GM21737 (cell line): ENCODE measurements at regions not wholly inside any gene's neighbourhood (a gene's known extent, or its start where the extent isn't known, plus 50 kb on each side); places are given as distances from the start of the nearest gene placed in this dataset.
"Not testable (repeated sequence)": the region's sequence is repeated elsewhere in the genome, so short reads cannot be mapped to it uniquely, and the experiment has no call there.

Experiments used
- ATAC-seq: cut with Tn5 transposase; IDR thresholded peaks from one replicate; pipeline ENCODE4 v1.9.1; 2021; ENCODE audit warnings: mild to moderate bottlenecking, moderate library complexity; ENCODE audit not compliant: unreplicated experiment

DNA sequence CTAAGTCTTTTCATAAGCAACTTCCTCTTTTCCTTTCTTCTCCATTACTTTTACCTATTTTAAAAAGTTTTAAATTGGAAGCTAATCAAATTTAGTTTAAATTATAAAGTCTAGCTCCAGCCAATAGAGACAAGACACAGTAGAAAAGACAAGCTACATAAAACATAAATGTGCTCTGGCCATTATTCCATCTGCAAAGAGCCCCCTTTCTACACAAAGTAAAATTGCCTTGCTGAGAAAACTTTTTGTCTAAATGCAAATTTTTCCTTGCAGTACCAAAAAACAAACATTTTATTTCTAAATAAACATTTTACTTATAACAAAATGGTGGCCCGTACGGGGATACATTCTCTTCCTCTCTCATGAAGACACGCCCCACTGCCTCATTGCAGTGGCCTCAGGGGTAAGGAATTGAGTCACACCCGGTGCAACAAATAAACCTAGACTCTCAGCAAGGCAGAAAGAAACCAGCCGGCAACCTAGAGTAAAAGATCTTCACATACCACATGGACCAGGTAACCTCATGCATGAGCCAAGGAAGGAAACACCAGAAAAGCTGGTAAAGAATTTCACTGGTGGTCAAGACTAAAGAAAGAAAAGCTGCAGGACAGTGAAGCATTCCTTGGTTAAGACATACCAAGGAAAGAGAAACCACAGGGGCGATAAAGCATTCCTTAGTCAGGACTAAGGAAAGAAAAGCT is 71.6 kb upstream of the ZNF746 start:
- ATAC-seq = no peak

DNA sequence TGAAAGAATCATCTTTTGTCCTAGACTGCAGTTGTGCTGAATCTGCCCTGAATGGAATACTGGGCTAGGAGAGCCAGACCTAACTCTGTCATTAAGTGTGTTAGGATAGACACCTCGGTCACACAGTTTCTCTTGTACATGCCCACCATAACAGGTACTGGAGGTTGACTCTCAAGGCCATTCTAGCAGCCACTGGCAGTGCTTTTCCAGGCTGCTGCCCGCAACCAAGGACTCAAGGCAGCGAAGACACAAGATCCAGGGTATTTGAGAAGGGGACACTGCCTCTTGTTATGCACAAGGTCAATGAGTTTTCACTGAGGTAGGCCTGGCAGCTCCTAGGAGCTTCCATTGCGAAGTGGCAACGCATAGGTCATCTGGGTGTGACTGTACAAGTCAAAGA is 70.6 kb upstream of the ZNF746 start:
- ATAC-seq = no peak

DNA sequence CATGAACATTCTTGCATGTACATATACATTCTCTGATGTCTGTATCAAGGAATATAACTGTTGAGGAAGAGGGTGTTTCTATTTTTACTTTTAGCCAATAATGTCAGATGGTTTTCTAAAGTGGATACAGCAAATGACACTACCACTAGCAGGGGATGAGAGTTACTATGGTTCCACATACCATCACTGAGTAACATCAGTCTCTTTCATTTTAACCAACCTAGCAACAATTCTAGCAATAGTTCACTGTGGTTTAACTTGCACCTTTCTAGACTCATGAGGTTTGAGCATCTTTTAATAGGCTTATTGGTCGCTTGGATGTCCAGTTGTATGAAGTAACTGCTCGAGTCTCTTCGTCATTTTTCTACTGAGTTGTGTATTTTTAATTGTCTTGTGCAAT is 68.5 kb upstream of the ZNF746 start:
- ATAC-seq = no peak

DNA sequence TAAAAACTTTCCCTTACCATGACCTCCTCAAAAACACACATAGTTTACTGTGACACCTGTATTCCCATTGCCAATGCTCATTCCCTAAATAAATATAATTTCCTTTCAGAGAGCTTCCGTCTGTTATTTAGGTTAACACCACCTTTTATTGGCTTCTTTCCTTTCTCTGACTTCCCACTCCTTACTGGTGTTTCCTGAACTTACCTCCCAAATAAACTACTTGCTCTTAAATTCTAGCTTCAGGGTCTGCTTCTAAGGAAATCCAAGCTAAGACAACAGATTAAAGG is 67.4 kb upstream of the ZNF746 start:
- ATAC-seq = no peak

DNA sequence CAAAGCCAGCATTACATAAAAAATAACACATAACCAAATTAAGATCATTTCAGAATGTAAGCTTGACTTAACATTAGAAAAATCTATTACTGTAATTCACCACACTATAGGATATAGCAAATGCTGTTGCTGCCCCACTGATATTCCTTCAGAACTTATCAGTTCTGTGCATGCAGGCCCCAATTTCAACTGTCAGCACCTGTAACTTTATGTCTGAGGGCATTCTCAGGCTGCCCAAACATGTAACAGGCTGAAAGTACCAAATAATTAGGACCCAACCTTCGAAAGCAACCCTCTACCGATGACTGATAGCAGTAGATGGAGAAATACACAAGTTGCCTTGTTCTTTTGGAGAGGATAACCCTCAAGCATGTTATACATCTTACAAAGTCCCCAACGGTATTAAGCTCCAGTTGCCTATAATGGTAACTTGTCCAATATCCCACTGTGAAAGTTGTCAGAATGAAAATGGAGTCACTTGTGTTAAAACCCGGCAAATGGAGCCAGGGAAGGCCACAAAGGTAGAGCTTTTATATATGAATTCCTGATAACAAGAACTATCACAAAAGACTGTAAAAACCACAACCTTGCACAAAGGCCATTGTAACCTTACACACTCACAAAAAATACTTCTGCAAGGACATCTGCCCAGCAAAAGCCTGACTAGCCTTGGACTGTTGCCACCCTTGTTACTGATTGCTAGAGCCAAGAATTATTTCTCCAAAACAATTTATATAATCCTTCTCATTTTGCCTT is 66.9 kb upstream of the ZNF746 start:
- ATAC-seq = no peak

DNA sequence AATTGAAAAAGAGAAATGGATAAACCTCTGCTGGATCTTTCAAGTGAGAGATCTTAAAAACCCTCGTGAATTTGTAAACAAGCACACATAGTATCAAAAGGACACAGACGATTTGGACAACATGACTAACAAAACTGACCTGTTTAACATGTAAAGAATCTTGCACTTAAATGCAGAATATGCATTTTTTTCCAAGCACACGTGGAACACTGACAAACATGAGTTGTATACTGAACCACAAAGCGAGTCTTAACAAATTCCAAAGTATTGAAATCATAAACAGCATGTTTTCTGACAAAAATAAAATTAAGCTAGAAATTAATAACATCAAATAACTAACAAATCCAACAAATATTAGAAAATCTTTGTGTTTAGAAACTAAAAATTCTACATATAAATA is 65.0 kb upstream of the ZNF746 start:
- no peak for ATAC-seq

DNA sequence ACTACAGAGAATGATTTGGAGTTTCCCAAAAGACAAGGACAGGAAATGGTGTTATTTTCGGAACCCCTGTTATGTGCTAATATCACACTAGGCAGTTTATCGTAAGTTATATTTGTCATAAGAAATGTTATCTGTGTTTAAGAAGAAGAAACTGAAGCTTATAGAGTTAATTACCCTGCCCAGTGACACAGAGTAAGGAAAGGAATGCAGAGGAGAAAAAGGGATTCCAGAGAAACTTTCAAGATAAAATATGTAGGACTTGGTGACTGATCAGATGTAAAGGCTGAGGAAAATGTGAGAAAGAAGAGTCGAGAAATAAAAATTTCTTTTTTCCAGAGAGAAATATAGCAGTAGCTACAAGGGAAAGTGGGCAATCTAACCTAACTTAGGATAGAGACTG is 63.5 kb upstream of the ZNF746 start:
- no peak for ATAC-seq

DNA sequence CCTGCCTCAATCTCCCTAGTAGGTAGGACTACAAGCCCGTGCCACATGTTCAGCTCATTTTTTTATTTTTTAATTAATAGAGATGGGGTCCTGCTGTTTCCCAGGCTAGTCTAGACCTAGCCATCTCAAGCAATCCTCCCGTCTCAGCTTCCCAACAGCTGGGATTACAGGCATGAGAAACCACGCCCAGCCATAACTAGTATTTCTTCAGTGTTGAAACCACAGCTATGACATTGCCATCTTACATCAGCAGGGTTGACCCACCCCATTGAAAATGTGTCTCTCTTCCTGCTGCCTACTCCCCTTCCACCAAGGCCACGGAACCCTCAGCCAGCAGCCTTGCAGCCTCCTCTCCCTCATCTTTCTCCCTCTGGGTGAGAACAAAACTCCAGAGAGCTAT is 62.1 kb upstream of the ZNF746 start:
- no peak for ATAC-seq

DNA sequence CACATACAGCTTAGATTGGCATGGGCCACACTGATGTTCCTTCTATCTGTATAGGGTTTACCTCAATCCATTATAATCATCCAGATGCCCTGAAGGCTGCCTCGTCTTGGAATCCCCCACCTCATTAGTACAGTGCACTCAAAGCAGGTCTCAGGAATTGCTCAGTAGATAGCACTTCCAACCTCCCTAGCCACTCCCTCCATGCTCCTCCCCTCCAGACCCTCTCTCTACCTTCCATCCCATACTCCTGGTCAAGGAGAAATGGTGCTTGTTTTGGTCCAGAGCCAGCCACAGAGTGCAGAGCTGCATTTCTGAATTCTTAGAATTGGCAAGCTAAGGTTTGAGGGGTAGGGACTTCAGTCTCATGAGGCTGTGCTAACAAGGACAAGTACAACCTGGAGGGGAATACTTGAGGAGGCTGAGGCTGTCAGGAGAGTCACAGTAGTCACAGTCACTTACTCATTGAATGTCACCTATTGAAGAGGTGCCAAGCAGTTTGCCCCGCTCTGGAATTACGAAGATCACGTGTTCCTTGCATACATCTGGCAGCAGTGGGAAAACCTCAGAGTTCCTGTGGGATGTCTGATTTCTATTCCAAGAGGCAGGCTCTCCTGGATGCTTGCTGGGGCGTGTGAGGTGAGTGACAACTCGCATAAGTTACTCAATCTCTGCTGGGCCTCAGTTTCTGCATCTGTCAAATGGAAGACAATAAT is 60.7 kb upstream of the ZNF746 start:
- no peak for ATAC-seq

DNA sequence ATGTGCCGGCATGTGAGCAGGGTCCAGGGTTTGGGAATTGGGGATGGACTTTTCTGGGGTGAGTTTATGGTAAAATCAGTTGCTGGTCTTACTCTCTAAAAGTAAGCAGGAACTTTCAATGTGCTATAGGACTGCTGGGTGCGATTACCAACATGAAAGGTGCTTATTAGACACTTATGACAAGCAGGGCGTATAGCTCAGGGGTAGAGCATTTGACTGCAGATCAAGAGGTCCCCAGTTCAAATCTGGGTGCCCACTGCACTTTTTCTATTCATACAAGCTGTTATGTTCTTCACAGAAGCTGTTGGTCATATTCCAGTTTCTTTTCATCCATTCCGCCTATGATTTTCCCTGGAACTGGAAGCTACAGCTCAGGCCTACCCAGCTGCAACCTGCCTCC is 58.9 kb upstream of the ZNF746 start:
- not testable (repeated sequence) for ATAC-seq

DNA sequence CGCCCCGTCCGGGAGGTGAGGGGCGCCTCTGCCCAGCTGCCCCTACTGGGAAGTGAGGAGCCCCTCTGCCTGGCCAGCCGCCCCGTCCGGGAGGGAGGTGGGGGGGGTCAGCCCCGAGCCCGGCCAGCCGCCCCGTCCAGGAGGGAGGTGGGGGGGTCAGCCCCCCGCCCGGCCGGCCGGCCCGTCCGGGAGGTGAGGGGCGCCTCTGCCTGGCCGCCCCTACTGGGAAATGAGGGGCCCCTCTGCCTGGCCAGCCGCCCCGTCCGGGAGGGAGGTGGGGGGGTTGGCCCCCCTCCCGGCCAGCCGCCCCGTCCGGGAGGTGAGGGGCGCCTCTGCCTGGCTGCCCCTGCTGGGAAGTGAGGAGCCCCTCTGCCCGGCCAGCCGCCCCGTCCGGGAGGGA is 57.2 kb upstream of the ZNF746 start:
- not testable (repeated sequence) for ATAC-seq

DNA sequence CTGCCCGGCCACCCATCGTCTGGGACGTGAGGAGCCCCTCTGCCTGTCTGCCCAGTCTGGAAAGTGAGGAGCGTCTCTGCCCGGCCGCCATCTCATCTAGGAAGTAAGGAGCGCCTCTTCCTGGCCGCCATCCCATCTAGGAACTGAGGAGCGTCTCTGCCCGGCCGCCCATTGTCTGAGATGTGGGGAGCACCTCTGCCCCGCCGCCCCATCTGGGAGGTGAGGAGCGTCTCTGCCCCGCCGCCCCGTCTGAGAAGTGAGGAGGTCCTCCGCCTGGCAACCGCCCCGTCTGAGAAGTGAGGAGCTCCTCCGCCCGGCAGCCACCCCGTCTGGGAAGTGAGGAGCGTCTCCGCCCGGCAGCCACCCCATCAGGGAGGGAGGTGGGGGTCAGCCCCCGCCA is 56.4 kb upstream of the ZNF746 start:
- ATAC-seq = not testable (repeated sequence)

DNA sequence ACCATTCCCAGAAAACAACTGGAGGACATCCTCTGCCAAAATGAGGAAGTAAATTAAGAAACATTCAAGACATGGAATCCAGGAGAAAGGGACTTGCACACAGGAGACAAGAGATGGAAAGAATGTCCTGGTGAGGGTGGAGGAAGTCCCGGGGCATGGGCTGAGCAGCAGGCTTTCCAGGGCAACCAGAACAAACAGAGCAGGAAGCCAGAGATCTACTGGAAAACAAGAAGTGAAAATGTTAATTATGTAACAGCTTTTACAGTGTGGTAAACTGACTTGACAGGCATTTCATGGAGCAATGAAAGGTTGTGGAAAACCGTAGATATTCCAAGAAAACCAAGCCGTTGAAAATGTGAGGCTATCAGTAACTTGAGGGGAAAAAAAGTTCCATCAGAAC is 55.2 kb upstream of the ZNF746 start:
- ATAC-seq = no peak
